Gastroesophageal sphincter (tissue), 3 donors: ENCODE measurements at regions not wholly inside any gene's neighbourhood (a gene's known extent, or its start where the extent isn't known, plus 50 kb on each side); places are given as distances from the start of the nearest gene placed in this dataset.

ENCODE experiments used
- EP300 ChIP-seq: sonication (generic); formaldehyde crosslinking; IDR thresholded peaks from one replicate; pipeline ENCODE4 v1.6.1; 2017; ENCODE audit warnings: antibody characterized with exemption, mild to moderate bottlenecking
- POLR2A ChIP-seq, 2 donors: fragments of 450-650 bp; IDR thresholded peaks; one replicate each; pipeline ENCODE4 v1.6.1; 2017; ENCODE audit warnings: antibody characterized with exemption in 2 of 2, mild to moderate bottlenecking in 2 of 2, moderate library complexity in 1 of 2
- POLR2AphosphoS5 ChIP-seq: sonication (generic); formaldehyde crosslinking; IDR thresholded peaks from one replicate; pipeline ENCODE4 v1.6.1; 2017; ENCODE audit warnings: antibody characterized with exemption
- TF ChIP-seq, protein P1 (sequence below), 4 experiments: fragments of 200-600 bp in 2 of 4; fragments of 450-650 bp in 2 of 4; sonication (generic) in 1 of 4; IDR thresholded peaks; one replicate each; pipeline ENCODE4 v1.5.1; 2017 to 2019; ENCODE audit warnings: antibody characterized with exemption in 4 of 4, mild to moderate bottlenecking in 2 of 4, moderate library complexity in 2 of 4

DNA sequence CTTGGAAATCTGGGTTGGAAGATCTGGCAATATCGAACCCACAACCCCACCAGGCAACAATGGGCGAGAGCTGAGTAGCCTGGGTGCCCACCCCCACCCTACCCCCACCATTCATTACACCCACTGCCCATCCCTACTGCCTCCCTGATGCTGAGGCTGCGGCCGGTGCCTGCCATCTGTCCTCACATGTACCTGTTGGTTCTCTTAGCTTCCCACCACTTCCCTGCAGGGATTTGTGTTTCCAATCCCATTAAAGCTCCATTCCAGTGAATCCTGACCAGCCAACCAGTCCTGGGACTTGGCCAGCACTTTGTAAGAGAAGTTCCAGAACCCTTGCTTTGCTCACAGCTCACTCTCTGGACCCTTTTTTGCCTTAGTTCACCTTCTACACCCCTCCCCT, 163.0 kb upstream of the SH3BP4 start:
- TF ChIP-seq POLR2A (IDR thresholded peaks at IDR 0.05) (no peak), POLR2AphosphoS5 (no peak), EP300 (no peak)
- TF ChIP-seq, protein P1, sequence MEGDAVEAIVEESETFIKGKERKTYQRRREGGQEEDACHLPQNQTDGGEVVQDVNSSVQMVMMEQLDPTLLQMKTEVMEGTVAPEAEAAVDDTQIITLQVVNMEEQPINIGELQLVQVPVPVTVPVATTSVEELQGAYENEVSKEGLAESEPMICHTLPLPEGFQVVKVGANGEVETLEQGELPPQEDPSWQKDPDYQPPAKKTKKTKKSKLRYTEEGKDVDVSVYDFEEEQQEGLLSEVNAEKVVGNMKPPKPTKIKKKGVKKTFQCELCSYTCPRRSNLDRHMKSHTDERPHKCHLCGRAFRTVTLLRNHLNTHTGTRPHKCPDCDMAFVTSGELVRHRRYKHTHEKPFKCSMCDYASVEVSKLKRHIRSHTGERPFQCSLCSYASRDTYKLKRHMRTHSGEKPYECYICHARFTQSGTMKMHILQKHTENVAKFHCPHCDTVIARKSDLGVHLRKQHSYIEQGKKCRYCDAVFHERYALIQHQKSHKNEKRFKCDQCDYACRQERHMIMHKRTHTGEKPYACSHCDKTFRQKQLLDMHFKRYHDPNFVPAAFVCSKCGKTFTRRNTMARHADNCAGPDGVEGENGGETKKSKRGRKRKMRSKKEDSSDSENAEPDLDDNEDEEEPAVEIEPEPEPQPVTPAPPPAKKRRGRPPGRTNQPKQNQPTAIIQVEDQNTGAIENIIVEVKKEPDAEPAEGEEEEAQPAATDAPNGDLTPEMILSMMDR (IDR thresholded peaks at IDR 0.05), result no peak
